GM12872 (cell line): ENCODE measurements at regions not wholly inside any gene's neighbourhood (a gene's known extent, or its start where the extent isn't known, plus 50 kb on each side); places are given as distances from the start of the nearest gene placed in this dataset.

ENCODE experiments used
- CTCF ChIP-seq: IDR thresholded peaks from 3 replicates; pipeline ENCODE4 v1.5.1; 2011; ENCODE audit warnings: low read depth, mild to moderate bottlenecking, low read length, moderate library complexity; ENCODE audit not compliant: insufficient read depth

DNA sequence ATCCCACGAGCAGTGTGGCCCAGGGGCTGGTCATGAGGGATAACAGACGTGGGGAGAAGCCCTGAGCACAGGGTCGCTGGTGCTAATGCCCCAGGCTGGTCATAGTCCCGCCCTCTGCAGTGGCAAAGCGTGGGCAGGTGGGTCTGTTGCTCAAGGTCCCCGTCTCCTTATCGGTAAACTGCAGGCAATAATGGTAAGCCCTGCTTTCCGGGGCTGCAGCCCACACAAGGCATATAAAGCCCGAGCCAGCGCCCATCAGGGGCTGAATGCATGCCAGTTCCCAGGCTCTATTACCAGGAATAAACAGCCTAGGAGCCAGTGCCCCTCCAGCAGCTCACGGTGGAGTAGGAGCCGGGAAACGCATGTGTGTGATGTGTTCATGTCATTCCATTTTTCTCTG, 261.0 kb downstream of the BRD1 start:
- TF ChIP-seq CTCF: no peak

GRCh38 chr22:49566141-49566541, 261.5 kb downstream of the BRD1 start:
- TF ChIP-seq CTCF: no peak

DNA sequence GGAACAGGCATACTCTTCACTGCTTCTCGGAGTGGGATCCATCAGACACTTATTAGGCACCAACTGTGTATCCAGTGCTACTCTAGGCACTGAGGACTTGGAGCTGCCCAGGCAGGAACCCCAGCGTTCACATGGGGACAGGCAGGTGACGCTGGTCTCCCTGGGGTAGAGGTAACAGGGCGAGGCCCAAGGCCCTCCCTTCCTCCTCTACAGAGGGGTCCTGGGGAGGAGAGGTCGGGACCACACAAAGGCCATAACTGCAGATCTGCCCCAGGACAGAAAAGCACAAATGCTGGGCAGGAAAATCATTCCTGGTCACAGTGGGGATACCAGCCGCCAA, 262.2 kb downstream of the BRD1 start:
- TF ChIP-seq CTCF: no peak

DNA sequence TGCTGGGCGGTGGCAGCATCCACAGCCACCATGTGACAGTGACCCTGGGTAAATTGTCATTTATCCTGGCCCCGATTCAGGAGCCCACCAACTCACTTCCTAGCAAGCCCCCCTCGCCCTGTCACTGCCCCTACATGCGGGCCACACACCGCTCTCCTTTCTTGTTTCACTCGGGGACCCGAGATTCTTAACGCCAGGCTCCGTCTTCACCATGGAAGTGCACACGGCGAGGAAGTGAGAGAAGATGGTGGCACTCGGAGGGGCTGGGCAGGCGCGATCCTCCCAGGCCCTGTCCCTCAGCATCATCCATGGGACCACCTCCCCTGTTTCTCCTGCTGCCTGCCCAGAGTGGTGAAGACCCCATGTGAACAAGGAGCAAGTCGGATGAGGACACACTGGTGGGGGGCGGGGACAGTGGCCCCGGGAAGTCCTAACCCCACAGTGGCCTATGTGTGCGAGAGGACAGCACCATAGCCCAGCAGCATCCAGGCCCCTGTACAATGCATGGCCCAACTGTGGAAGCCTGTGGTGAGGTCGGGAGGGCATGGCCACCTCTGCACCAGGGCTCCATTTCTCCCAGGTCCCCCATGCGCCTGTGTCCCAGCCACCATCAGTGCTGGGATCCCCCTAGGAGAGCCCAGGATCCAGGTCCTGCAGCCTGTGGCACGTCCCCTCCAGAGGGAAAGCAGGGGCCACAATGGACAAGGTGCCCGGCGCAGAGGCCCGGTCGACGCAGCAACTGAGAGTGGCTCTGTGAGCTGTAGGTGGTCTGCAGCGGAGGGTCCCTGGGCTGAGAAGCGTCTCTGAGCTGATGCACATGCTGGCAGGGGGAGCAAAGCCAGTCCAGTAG, 262.8 kb downstream of the BRD1 start:
- TF ChIP-seq CTCF: no peak

DNA sequence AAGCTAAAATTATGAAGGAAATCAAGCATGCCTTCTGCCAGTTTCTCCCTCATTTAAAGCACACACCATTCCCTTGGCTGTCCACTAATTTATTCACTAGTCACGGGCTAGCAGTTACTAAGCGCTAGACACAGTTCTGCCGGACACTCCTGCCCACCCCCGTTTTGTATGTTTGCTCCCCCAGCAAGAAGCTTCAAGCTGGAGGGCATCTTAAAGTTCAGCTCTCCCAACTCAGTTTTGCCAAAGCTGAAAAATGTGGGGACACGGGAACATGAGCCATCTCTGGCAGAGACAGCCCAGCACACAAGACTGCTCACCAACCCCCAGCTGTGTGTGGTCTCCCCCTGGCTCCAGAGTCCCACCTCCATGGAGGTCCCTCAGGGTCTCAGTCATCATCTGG, 263.6 kb downstream of the BRD1 start:
- TF ChIP-seq CTCF: no peak

- TF ChIP-seq CTCF: no peak
These were observed 264.9 kb downstream of the BRD1 start for GRCh38 chr22:49562685-49563249.

DNA sequence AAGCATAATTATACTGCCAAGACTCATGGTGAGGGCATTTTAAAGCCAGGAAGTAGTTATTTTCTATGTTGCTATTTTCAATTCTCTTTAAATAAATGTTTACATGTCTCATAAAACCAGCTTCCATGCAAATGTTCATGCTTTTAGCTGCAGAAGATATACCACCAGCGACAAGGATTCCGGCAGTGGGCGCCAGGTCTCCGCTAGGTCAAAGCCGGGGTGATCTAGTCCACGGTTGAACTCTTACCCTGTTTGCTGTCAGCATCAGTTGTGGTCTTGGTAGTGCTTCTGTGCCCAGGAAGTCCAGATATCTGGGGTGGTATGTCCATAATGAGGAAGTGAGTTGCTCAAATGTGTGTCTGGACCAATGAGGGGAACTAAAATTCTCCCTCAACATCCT, 265.7 kb downstream of the BRD1 start:
- TF ChIP-seq CTCF: no peak
